Activated naive CD4-positive, alpha-beta T cell treated with anti-CD3 and anti-CD28 coated beads, Interleukin-2, amount 50 U/mL, for 72 hours (primary cell): ENCODE measurements at regions not wholly inside any gene's neighbourhood (a gene's known extent, or its start where the extent isn't known, plus 50 kb on each side); places are given as distances from the start of the nearest gene placed in this dataset.

Source experiments
- ATAC-seq, 2 donors: fragments of 150-1000 bp; cut with Tn5 transposase; 2 replicates each; pipeline ENCODE4 v1.10.0; 2021; ENCODE audit warnings: mild to moderate bottlenecking in 2 of 2, moderate library complexity in 2 of 2
- DNase-seq, 2 donors: peaks; one replicate each; pipeline ENCODE4 v3.0.0; 2021 to 2022; ENCODE audit warnings: low spot score in 2 of 2
- H3K27ac Mint-ChIP-seq, 2 donors: one replicate each; pipeline ENCODE4 v1.8.0; 2022; ENCODE audit warnings: mild to moderate bottlenecking in 2 of 2, mixed read lengths in 2 of 2
- H3K36me3 Mint-ChIP-seq, 2 donors: one replicate each; pipeline ENCODE4 v1.8.0; 2022; ENCODE audit warnings: mixed read lengths in 2 of 2
- H3K9me3 Mint-ChIP-seq, 2 donors: one replicate each; pipeline ENCODE4 v1.8.0; 2022; ENCODE audit warnings: mixed read lengths in 2 of 2

GRCh38 chr20:1829531-1829930, 65.7 kb upstream of the SIRPA start:
- Mint-ChIP-seq H3K9me3 (peaks cover 0 to under 1% of the 10 kb centered on the region in 2 donors), H3K27ac (no peak overlapping the region), H3K36me3 (no peaks in the 10 kb centered on the region)
- ATAC-seq (no peak), DNase-seq (no peak)

GRCh38 chr20:1828786-1829131, 66.4 kb upstream of the SIRPA start:
- H3K9me3 Mint-ChIP-seq = peaks cover 6 to 7% of the 10 kb centered on the region in 2 donors
- no peak for DNase-seq
- no peak overlapping the region for H3K27ac Mint-ChIP-seq
- H3K36me3 Mint-ChIP-seq = peaks cover 7 to 8% of the 10 kb centered on the region in 2 donors
- no peak for ATAC-seq

GRCh38 chr20:1827974-1828785, 67.0 kb upstream of the SIRPA start:
- DNase-seq (no peak), ATAC-seq (no peak)
- Mint-ChIP-seq H3K36me3 (peaks cover 13 to 14% of the 10 kb centered on the region in 2 donors), H3K27ac (peak overlapping the region in 1 of 2 donors; percentile 45), H3K9me3 (peaks cover 9 to 10% of the 10 kb centered on the region in 2 donors)

- DNase-seq = no peak
- ATAC-seq = no peak
- Mint-ChIP-seq H3K36me3 (peaks cover 15 to 18% of the 10 kb centered on the region in 2 donors), H3K9me3 (peaks cover 10 to 12% of the 10 kb centered on the region in 2 donors), H3K27ac (no peak overlapping the region)
These were observed 67.7 kb upstream of the SIRPA start for GRCh38 chr20:1827510-1827973.

- no peak for ATAC-seq
- H3K9me3 Mint-ChIP-seq = peaks cover 24 to 25% of the 10 kb centered on the region in 2 donors
- peaks cover 29 to 33% of the 10 kb centered on the region in 2 donors for H3K36me3 Mint-ChIP-seq
- peak overlapping the region in 1 of 2 donors; percentile 44 for H3K27ac Mint-ChIP-seq
- no peak for DNase-seq
These were observed 69.2 kb upstream of the SIRPA start for GRCh38 chr20:1825938-1826445.

- Mint-ChIP-seq H3K9me3 (peaks cover 25 to 26% of the 10 kb centered on the region in 2 donors), H3K36me3 (peaks cover 32 to 33% of the 10 kb centered on the region in 2 donors), H3K27ac (no peak overlapping the region)
- ATAC-seq (no peak), DNase-seq (no peak)
These were observed 69.7 kb upstream of the SIRPA start for GRCh38 chr20:1825507-1825906.

GRCh38 chr20:1824834-1825233, 70.4 kb upstream of the SIRPA start:
- ATAC-seq = no peak
- H3K9me3 Mint-ChIP-seq = peaks cover 25 to 26% of the 10 kb centered on the region in 2 donors
- peaks cover 32 to 33% of the 10 kb centered on the region in 2 donors for H3K36me3 Mint-ChIP-seq
- DNase-seq = no peak
- no peak overlapping the region for H3K27ac Mint-ChIP-seq

- no peak overlapping the region for H3K27ac Mint-ChIP-seq
- ATAC-seq (no peak), DNase-seq (no peak)
- peaks cover 25 to 26% of the 10 kb centered on the region in 2 donors for H3K9me3 Mint-ChIP-seq
- peaks cover 32 to 33% of the 10 kb centered on the region in 2 donors for H3K36me3 Mint-ChIP-seq
These were observed 71.0 kb upstream of the SIRPA start for GRCh38 chr20:1824181-1824580.

GRCh38 chr20:1823450-1823844, 71.8 kb upstream of the SIRPA start:
- Mint-ChIP-seq H3K9me3 (peaks cover 25 to 26% of the 10 kb centered on the region in 2 donors), H3K27ac (no peak overlapping the region), H3K36me3 (peaks cover 32 to 33% of the 10 kb centered on the region in 2 donors)
- ATAC-seq = no peak
- DNase-seq = no peak

- peaks cover 25 to 26% of the 10 kb centered on the region in 2 donors for H3K9me3 Mint-ChIP-seq
- no peak for DNase-seq
- H3K27ac Mint-ChIP-seq = no peak overlapping the region
- peaks cover 32 to 33% of the 10 kb centered on the region in 2 donors for H3K36me3 Mint-ChIP-seq
- no peak for ATAC-seq
These were observed 72.4 kb upstream of the SIRPA start for GRCh38 chr20:1822564-1823449.

- Mint-ChIP-seq H3K36me3 (peaks cover 32 to 33% of the 10 kb centered on the region in 2 donors), H3K9me3 (peaks cover 25 to 26% of the 10 kb centered on the region in 2 donors)
- ATAC-seq = no peak
These were observed 74.8 kb upstream of the SIRPA start for GRCh38 chr20:1820138-1821079.

GRCh38 chr20:1819311-1820137, 75.7 kb upstream of the SIRPA start:
- H3K9me3 Mint-ChIP-seq = peaks cover 24 to 26% of the 10 kb centered on the region in 2 donors
- no peak overlapping the region for H3K27ac Mint-ChIP-seq
- no peak for ATAC-seq
- H3K36me3 Mint-ChIP-seq = peaks cover 32 to 33% of the 10 kb centered on the region in 2 donors
- DNase-seq = no peak

More at GRCh38 chr20:1820138-1821079, 74.8 kb upstream of the SIRPA start:
- no peak for DNase-seq
- no peak overlapping the region for H3K27ac Mint-ChIP-seq

GRCh38 chr20:1818895-1819294, 76.3 kb upstream of the SIRPA start:
- Mint-ChIP-seq H3K9me3 (peaks cover 19 to 21% of the 10 kb centered on the region in 2 donors), H3K36me3 (peaks cover 26 to 27% of the 10 kb centered on the region in 2 donors), H3K27ac (peak overlapping the region in 1 of 2 donors; percentile 5)
- DNase-seq = no peak
- ATAC-seq = no peak

GRCh38 chr20:1818247-1818840, 76.9 kb upstream of the SIRPA start:
- DNase-seq = no peak
- peak overlapping the region in 1 of 2 donors; percentile 5 for H3K27ac Mint-ChIP-seq
- H3K36me3 Mint-ChIP-seq = peaks cover 20 to 21% of the 10 kb centered on the region in 2 donors
- ATAC-seq = no peak
- peaks cover 15 to 17% of the 10 kb centered on the region in 2 donors for H3K9me3 Mint-ChIP-seq
